Astrocyte (in vitro differentiated cells and primary cell): ENCODE measurements at regions not wholly inside any gene's neighbourhood (a gene's known extent, or its start where the extent isn't known, plus 50 kb on each side); places are given as distances from the start of the nearest gene placed in this dataset.

Experiments used
- CTCF ChIP-seq: IDR thresholded peaks from 2 replicates; pipeline ENCODE4 v1.5.1; 2011; ENCODE audit warnings: low read depth, mild to moderate bottlenecking, inconsistent platforms, low read length, moderate library complexity; ENCODE audit not compliant: insufficient read depth
- EZH2 ChIP-seq: IDR thresholded peaks from 2 replicates; pipeline ENCODE4 v1.6.1; 2012; ENCODE audit warnings: mild to moderate bottlenecking, low read length, inconsistent platforms; ENCODE audit not compliant: insufficient read depth

DNA sequence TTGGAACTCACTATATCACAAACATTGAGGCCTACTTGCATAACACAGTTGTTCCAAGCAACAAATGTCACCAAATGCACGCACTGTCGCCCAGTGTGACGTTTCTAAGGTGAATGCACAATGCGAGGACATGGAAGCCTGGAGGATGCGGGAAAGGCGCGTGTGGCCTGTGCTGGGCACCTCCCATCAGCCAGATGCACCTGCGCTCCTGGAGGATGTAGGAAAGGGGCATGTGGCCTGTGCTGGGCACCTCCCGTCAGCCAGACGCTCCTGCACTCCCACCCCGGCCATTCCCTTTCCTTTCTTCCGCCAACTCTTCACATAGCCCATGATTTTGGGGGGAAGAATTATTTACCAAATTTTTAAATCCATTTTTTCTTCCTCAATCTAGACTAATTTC, 202.4 kb upstream of the SOX1 start:
- TF ChIP-seq CTCF (no peak), EZH2 (no peak)
